ENCODE measurements at regions not wholly inside any gene's neighbourhood (a gene's known extent, or its start where the extent isn't known, plus 50 kb on each side); places are given as distances from the start of the nearest gene placed in this dataset.

- DNase-seq (ENCODE audit: low read depth) = no peak
- no peak overlapping the region for H3K4me3 ChIP-seq (ENCODE audit: low read depth, low read length)
- TF ChIP-seq CTCF (IDR thresholded peaks at IDR 0.05; ENCODE audit: insufficient read depth, low read depth, low read length, missing control alignments) = no peak
Observed at GRCh38 chr17:54157542-54157941, 334.8 kb downstream of the KIF2B start.

- no peak for TF ChIP-seq CTCF (IDR thresholded peaks at IDR 0.05; ENCODE audit: insufficient read depth, low read depth, low read length, missing control alignments)
- no peak for DNase-seq (ENCODE audit: low read depth)
- no peak overlapping the region for H3K4me3 ChIP-seq (ENCODE audit: low read depth, low read length)
Observed at GRCh38 chr17:54172096-54172984, 349.6 kb downstream of the KIF2B start.

GRCh38 chr17:54172985-54173316, 350.2 kb downstream of the KIF2B start:
- TF ChIP-seq CTCF (IDR thresholded peaks at IDR 0.05; ENCODE audit: insufficient read depth, low read depth, low read length, missing control alignments) = no peak
- no peak for DNase-seq (ENCODE audit: low read depth)
- no peak overlapping the region for H3K4me3 ChIP-seq (ENCODE audit: low read depth, low read length)

GRCh38 chr17:54177606-54178308, 355.0 kb downstream of the KIF2B start:
- DNase-seq (ENCODE audit: low read depth) = no peak
- no peak overlapping the region for H3K4me3 ChIP-seq (ENCODE audit: low read depth, low read length)
- TF ChIP-seq CTCF (IDR thresholded peaks at IDR 0.05; ENCODE audit: insufficient read depth, low read depth, low read length, missing control alignments) = no peak

GRCh38 chr17:54180950-54181349, 358.2 kb downstream of the KIF2B start:
- no peak overlapping the region for H3K4me3 ChIP-seq (ENCODE audit: low read depth, low read length)
- TF ChIP-seq CTCF (IDR thresholded peaks at IDR 0.05; ENCODE audit: insufficient read depth, low read depth, low read length, missing control alignments) = no peak
- no peak for DNase-seq (ENCODE audit: low read depth)

- TF ChIP-seq CTCF (IDR thresholded peaks at IDR 0.05; ENCODE audit: insufficient read depth, low read depth, low read length, missing control alignments) = no peak
- DNase-seq (ENCODE audit: low read depth) = no peak
- no peak overlapping the region for H3K4me3 ChIP-seq (ENCODE audit: low read depth, low read length)
Observed at GRCh38 chr17:54191261-54191660, 368.5 kb downstream of the KIF2B start.

All from GM12865 (cell line).